HG03558 (cell line): ENCODE measurements at regions not wholly inside any gene's neighbourhood (a gene's known extent, or its start where the extent isn't known, plus 50 kb on each side); places are given as distances from the start of the nearest gene placed in this dataset.

Experiments
- ATAC-seq: cut with Tn5 transposase; IDR thresholded peaks from one replicate; pipeline ENCODE4 v1.9.1; 2021; ENCODE audit warnings: moderate number of reproducible peaks; ENCODE audit not compliant: unreplicated experiment; ENCODE audit errors: extremely low read depth

DNA sequence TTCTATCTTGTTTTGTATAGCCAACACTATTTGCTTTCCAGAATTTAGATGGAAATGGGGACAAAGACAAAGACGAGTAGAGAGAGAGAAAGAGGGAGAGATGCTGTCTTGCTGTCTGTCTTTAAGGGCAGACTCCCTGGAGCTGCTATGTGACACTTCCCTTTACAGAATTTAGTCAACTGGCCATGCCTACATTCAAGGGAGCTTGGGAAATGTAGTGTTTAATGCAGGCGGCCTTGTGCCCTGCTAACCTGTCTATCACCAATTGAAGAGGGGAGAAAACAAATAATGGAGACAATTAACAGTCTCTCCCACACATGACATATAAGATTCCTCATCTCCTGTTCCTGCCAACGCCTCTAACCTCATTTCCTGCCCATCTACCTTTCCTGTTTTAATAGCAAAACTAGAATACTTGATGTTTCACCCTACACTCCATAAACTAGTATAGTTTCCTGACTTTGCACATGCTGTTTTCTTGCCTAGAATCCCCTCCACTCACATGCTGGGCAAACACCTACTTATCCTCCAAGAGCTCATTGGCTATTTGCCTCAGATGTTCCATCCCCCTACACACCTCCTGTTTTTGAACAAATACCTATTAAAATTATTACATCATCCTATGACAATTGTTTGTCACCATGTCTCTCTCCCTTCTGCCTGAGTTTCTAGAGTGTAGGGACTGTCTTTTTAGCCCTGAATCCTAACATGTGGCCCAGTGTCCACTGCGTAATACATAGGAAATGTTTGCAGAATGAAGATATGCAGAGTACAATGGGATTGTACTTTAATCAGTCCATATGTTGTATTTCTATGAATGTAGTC lies 117.2 kb downstream of the SLC25A24 start:
- no peak for ATAC-seq

- no peak for ATAC-seq
These were observed 117.0 kb upstream of the VAV3 start for GRCh38 chr1:108082001-108082400.

- no peak for ATAC-seq
These were observed 115.5 kb upstream of the VAV3 start for GRCh38 chr1:108080448-108080847.

- ATAC-seq: no peak
These were observed 114.6 kb upstream of the VAV3 start for GRCh38 chr1:108079440-108080025.

- no peak for ATAC-seq
These were observed 113.0 kb upstream of the VAV3 start for GRCh38 chr1:108077991-108078390.

- ATAC-seq: peak; percentile 77
These were observed 110.1 kb upstream of the VAV3 start for GRCh38 chr1:108075055-108075454.

DNA sequence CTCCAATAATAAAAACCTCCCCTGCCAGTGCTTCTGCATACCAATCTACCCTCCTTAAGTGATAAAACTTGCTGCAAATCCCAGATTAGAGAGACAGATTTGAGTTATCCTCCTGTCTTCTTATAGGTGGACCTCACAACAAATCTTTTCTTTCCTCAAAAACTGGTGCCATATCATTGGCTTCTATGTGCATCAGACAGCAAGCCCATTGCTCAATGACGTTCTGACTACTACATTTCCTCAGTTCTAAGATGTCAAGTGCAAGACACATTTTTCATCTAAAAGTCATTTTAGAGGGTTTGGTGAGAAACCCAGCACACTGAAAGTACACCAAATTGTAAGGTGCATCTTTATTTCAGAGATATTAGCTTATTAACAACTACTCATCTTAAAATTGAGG lies 107.8 kb upstream of the VAV3 start:
- no peak for ATAC-seq

DNA sequence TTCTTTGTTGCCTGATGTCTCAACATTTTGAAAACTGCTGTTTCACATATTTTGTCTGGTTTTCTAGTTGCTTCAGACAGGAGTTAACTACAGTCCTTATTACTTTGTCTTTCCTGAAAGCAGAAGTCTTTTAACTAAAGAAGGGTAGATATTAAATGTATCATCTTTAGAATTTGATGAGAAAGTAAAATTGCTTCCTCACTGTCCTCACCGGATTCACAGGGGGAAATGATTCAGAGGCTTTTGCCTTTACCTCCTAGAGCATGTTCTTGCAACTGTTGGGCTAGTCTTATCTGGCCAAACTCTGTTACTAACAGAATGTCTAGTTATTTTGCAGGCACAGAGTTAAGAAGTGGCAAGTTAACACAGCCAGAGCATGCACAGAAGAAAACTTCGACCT lies 107.2 kb upstream of the VAV3 start:
- ATAC-seq: no peak

DNA sequence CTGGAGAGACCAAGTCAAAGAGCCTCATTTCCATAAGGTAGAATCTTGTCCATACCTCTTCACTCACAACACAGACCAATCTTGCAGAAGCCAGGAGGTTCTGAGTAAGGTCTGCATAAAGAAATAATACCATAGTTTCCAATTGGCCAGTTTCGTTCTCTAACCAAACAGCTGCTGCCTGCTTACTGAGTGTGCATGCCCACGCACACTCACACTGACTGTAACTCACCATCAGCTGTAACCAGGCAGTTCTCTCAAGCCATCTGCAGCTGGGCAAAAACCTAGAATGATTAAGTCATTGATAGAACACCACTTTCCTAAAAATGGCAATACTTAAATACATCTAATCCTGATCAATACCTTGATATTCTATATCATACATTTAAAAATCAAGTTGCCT lies 106.6 kb upstream of the VAV3 start:
- ATAC-seq: no peak

DNA sequence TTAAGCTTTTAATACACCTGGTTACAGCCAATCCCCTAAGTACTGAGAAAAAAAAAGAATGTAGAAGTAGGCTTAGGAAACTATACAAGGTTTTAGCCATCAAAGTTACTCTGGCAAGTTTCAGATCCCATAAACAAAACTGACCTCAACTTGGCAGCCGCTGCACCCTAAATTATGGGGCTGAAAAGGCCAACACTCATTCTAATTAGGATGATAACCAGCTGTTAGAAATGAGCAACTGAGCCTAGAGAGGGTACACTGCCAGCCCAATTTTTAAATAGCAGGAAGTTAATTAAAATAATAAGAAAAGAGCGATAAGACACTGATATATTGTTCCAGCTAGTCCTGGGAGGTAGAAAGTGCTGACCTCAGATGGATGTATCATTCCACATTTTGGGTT lies 105.7 kb upstream of the VAV3 start:
- ATAC-seq: no peak

- ATAC-seq: no peak
These were observed 103.0 kb upstream of the VAV3 start for GRCh38 chr1:108067884-108068540.

DNA sequence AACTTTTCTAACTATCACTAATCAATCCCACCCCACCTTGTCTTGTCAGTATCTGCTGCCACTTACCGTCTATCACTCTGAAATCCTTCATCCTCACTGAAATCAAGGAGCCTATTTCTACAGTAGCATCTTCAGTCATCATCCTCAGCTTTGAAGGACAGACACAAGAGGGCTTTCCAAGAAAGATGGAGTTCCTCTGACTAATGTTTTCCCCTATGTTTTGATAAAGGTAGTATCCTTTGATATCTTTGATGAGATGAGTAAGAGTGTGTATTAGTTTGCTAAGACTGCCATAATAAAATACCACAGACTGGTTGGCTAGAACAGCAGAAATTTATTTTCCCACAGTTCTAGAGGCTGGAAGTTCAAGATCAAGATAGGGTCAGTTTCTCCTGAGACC lies 101.8 kb upstream of the VAV3 start:
- ATAC-seq: no peak

DNA sequence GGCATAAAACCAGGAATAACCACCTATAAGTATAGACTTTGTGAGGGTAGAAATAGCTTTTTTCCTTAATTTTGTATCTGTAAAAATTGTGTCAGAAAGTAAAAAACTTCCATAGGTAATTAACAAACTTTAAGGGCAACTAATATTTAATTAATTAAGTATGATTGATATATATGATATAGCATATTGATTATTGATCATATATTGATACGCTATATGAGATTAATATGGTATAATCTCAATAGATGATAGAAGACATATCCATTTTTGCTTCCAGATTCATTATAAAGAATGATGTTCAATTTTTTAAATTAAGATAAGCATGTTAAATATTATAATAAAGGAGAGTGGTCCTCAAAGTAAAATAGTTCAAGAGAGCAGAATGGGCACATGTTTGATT lies 99.3 kb upstream of the VAV3 start:
- no peak for ATAC-seq

GRCh38 chr1:108063703-108064102 lies 98.7 kb upstream of the VAV3 start:
- ATAC-seq: no peak

DNA sequence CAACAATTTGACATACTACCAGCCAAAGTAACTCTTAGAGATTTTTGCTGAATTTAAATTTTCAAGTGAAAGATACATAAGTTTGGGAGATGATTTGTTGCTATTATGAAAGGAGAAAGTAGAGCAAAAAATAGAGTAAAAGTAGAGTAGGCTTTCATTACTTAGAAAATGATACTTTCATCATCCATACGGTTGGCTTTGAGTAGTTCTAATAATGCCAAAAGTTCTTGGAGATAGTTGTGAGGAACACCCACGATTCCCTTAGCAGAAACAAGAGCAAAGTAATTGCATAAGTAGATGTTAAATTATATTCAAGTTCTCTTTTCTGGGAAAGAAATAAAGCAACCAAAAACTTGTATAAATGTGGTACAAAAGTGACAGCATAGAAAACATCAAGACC lies 95.0 kb upstream of the VAV3 start:
- ATAC-seq: no peak

GRCh38 chr1:108057541-108057940 lies 92.6 kb upstream of the VAV3 start:
- no peak for ATAC-seq

DNA sequence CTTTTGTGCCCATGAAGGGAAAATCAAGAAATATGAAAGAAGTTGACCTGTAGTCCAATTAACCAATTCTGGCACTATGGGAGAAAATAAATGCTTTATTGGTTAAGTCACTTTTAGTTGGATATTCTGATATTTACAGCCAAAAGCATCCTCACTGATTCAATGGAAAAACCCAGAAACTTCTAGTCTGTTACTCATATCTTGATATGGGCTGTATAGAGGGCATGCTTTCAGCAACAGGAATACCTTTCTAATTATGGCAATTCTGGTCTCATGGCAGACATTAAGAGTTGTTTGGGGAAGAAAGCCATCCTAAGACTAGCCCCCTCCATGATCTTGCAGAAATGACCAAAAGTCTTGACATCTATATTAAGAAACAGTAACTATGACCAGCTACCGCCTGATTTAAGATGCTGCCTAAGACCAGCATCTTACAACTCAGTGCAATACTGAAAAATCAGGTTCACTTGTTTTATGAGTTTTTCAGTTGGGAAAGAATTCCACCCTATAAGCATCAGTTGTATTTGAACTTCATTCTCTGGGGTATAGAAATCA lies 91.5 kb upstream of the VAV3 start:
- no peak for ATAC-seq

DNA sequence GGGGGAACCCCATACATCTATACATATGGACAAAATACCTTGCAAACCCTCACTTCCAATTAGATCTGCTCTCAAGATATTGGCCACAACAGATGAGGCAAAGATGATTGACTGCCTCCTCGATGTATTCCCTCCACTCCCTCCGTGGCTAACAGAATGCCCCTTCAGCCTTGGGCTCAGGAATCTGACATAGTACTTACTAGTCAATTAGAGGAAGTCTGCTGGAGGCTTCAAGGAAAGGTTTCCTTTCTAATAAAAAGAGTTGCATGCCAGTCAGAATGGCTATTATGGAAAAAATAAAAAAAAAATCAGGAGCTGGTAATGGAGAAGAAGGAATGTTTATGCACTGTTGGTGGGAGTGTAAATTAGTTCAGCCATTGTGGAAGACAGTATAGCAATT lies 90.4 kb upstream of the VAV3 start:
- ATAC-seq: no peak

GRCh38 chr1:108054396-108054795 lies 89.4 kb upstream of the VAV3 start:
- ATAC-seq: no peak

- no peak for ATAC-seq
These were observed 88.5 kb upstream of the VAV3 start for GRCh38 chr1:108053270-108054013.
